ENCODE measurements at regions not wholly inside any gene's neighbourhood (a gene's known extent, or its start where the extent isn't known, plus 50 kb on each side); places are given as distances from the start of the nearest gene placed in this dataset.
"Not testable (repeated sequence)": the region's sequence is repeated elsewhere in the genome, so short reads cannot be mapped to it uniquely, and the experiment has no call there.

- not testable (repeated sequence) for H3K36me3 ChIP-seq (ENCODE audit: control insufficient read depth in 2 of 2, insufficient read depth in 2 of 2, low read length in 2 of 2); H3K4me1 ChIP-seq (ENCODE audit: control insufficient read depth in 2 of 2, insufficient read depth in 2 of 2, low read length in 2 of 2); H3K9me3 ChIP-seq (ENCODE audit: control insufficient read depth in 2 of 2, low read length in 2 of 2); H3K9ac ChIP-seq (ENCODE audit: low read depth in 1 of 2, low read length in 2 of 2); H3K27ac ChIP-seq (ENCODE audit: low read depth in 2 of 2, low read length in 2 of 2); H3K27me3 ChIP-seq (ENCODE audit: control insufficient read depth in 2 of 2, insufficient read depth in 2 of 2, low read length in 2 of 2); H3K4me3 ChIP-seq (ENCODE audit: low read length in 2 of 2)
Measured at GRCh38 chr15:69617144-69617543, 164.5 kb downstream of the RPLP1 start.

- Histone ChIP-seq H3K4me1 (ENCODE audit: control insufficient read depth in 2 of 2, insufficient read depth in 2 of 2, low read length in 2 of 2) (peaks cover 2 to 19% of the 10 kb centered on the region in 2 donors), H3K9ac (ENCODE audit: low read depth in 1 of 2, low read length in 2 of 2) (no peak overlapping the region), H3K4me3 (ENCODE audit: low read length in 2 of 2) (no peak overlapping the region), H3K27ac (ENCODE audit: low read depth in 2 of 2, low read length in 2 of 2) (no peak overlapping the region), H3K9me3 (ENCODE audit: control insufficient read depth in 2 of 2, low read length in 2 of 2) (no peaks in the 10 kb centered on the region), H3K27me3 (ENCODE audit: control insufficient read depth in 2 of 2, insufficient read depth in 2 of 2, low read length in 2 of 2) (no peaks in the 10 kb centered on the region), H3K36me3 (ENCODE audit: control insufficient read depth in 2 of 2, insufficient read depth in 2 of 2, low read length in 2 of 2) (no peaks in the 10 kb centered on the region)
Measured at GRCh38 chr15:69623392-69624154, 171.0 kb downstream of the RPLP1 start.

GRCh38 chr15:69624155-69624520, 171.5 kb downstream of the RPLP1 start:
- Histone ChIP-seq H3K27me3 (ENCODE audit: control insufficient read depth in 2 of 2, insufficient read depth in 2 of 2, low read length in 2 of 2) (no peaks in the 10 kb centered on the region), H3K4me3 (ENCODE audit: low read length in 2 of 2) (no peak overlapping the region), H3K36me3 (ENCODE audit: control insufficient read depth in 2 of 2, insufficient read depth in 2 of 2, low read length in 2 of 2) (no peaks in the 10 kb centered on the region), H3K27ac (ENCODE audit: low read depth in 2 of 2, low read length in 2 of 2) (no peak overlapping the region), H3K9ac (ENCODE audit: low read depth in 1 of 2, low read length in 2 of 2) (no peak overlapping the region), H3K9me3 (ENCODE audit: control insufficient read depth in 2 of 2, low read length in 2 of 2) (no peaks in the 10 kb centered on the region), H3K4me1 (ENCODE audit: control insufficient read depth in 2 of 2, insufficient read depth in 2 of 2, low read length in 2 of 2) (peaks cover 2 to 22% of the 10 kb centered on the region in 2 donors)

DNA sequence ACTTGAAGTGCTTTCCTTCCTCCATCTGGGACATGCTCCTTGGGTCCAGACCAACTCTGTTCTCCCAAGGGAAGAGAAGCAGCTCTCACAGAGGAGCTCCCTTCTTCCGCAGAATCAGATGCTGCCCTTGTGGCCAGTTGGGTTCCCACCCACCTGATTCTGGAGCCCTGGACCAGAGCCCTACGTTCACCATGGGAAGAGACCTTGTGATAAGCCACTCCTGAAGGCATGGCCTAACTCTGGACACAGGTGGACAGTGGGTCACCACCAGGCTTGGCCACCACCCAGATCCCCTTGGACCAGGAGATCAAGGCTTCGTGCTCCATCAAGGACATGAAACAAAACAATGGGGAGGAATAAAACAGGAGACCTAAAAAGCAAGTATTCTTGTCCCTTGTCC, 172.2 kb downstream of the RPLP1 start:
- Histone ChIP-seq H3K36me3 (ENCODE audit: control insufficient read depth in 2 of 2, insufficient read depth in 2 of 2, low read length in 2 of 2) (no peaks in the 10 kb centered on the region), H3K27ac (ENCODE audit: low read depth in 2 of 2, low read length in 2 of 2) (no peak overlapping the region), H3K9ac (ENCODE audit: low read depth in 1 of 2, low read length in 2 of 2) (no peak overlapping the region), H3K4me3 (ENCODE audit: low read length in 2 of 2) (no peak overlapping the region), H3K4me1 (ENCODE audit: control insufficient read depth in 2 of 2, insufficient read depth in 2 of 2, low read length in 2 of 2) (peaks cover 2 to 22% of the 10 kb centered on the region in 2 donors), H3K9me3 (ENCODE audit: control insufficient read depth in 2 of 2, low read length in 2 of 2) (no peaks in the 10 kb centered on the region), H3K27me3 (ENCODE audit: control insufficient read depth in 2 of 2, insufficient read depth in 2 of 2, low read length in 2 of 2) (no peaks in the 10 kb centered on the region)

GRCh38 chr15:69625328-69625727, 172.7 kb downstream of the RPLP1 start:
- no peaks in the 10 kb centered on the region for H3K36me3 ChIP-seq (ENCODE audit: control insufficient read depth in 2 of 2, insufficient read depth in 2 of 2, low read length in 2 of 2)
- H3K4me1 ChIP-seq (ENCODE audit: control insufficient read depth in 2 of 2, insufficient read depth in 2 of 2, low read length in 2 of 2), result peaks cover 2 to 22% of the 10 kb centered on the region in 2 donors
- no peak overlapping the region for H3K27ac ChIP-seq (ENCODE audit: low read depth in 2 of 2, low read length in 2 of 2)
- no peaks in the 10 kb centered on the region for H3K9me3 ChIP-seq (ENCODE audit: control insufficient read depth in 2 of 2, low read length in 2 of 2)
- H3K27me3 ChIP-seq (ENCODE audit: control insufficient read depth in 2 of 2, insufficient read depth in 2 of 2, low read length in 2 of 2), result no peaks in the 10 kb centered on the region
- no peak overlapping the region for H3K9ac ChIP-seq (ENCODE audit: low read depth in 1 of 2, low read length in 2 of 2)
- H3K4me3 ChIP-seq (ENCODE audit: low read length in 2 of 2), result no peak overlapping the region

DNA sequence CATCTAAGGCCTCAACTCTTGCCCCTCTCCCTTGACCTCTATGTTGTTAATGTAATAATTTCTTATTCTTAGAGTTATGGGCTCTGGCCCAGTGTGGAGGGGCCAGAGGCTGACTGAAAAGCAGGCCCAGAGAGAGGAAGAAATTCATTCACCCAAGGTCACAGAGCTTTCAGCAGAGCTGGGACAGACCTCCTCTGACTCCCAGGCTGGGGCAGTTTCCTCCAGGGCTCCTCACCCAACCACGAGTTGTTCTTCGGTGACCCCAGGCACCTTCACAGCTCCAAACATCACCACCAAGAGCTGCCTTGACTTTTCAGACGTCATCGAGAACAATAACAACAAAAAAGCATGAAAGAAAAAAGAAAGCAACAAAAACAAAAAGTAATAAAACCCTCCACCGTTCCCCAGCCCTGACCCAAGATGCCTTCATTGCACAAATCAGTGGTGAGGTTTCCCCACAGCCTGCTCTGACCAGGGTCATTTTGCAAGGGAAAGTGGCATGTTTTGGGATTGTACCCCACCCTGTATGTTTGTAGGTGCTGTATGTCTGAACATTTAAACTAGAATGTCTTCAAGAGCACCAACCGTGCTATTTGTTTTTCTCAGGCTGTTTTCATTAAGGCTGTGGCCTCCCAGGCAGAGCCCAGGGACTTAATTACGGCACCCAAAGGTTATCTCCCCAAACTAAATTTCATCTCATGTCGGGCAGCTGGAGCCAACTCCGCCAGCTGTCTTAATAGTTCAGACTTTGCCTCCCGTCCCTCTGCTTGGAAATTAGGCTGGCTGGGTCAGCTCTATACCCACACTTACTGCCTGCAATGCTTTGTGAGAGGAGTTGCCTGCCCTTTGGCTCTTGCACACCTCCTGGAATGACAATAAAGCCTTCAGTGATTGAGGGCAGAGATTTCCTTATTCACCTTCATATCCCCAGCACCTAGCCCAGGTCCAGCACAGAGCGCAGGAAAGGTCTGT, 173.8 kb downstream of the RPLP1 start:
- H3K27me3 ChIP-seq (ENCODE audit: control insufficient read depth in 2 of 2, insufficient read depth in 2 of 2, low read length in 2 of 2), result no peaks in the 10 kb centered on the region
- no peaks in the 10 kb centered on the region for H3K36me3 ChIP-seq (ENCODE audit: control insufficient read depth in 2 of 2, insufficient read depth in 2 of 2, low read length in 2 of 2)
- no peaks in the 10 kb centered on the region for H3K9me3 ChIP-seq (ENCODE audit: control insufficient read depth in 2 of 2, low read length in 2 of 2)
- H3K4me1 ChIP-seq (ENCODE audit: control insufficient read depth in 2 of 2, insufficient read depth in 2 of 2, low read length in 2 of 2), result peaks cover 2 to 22% of the 10 kb centered on the region in 2 donors
- no peak overlapping the region for H3K9ac ChIP-seq (ENCODE audit: low read depth in 1 of 2, low read length in 2 of 2)
- no peak overlapping the region for H3K27ac ChIP-seq (ENCODE audit: low read depth in 2 of 2, low read length in 2 of 2)
- no peak overlapping the region for H3K4me3 ChIP-seq (ENCODE audit: low read length in 2 of 2)

- Histone ChIP-seq H3K9ac (ENCODE audit: low read depth in 1 of 2, low read length in 2 of 2) (no peak overlapping the region), H3K27me3 (ENCODE audit: control insufficient read depth in 2 of 2, insufficient read depth in 2 of 2, low read length in 2 of 2) (peaks cover 0 to 2% of the 10 kb centered on the region in 2 donors), H3K9me3 (ENCODE audit: control insufficient read depth in 2 of 2, low read length in 2 of 2) (no peaks in the 10 kb centered on the region)
Measured at GRCh38 chr15:69627548-69628158, 175.0 kb downstream of the RPLP1 start.

GRCh38 chr15:69628256-69629093, 175.9 kb downstream of the RPLP1 start:
- no peaks in the 10 kb centered on the region for H3K9me3 ChIP-seq (ENCODE audit: control insufficient read depth in 2 of 2, low read length in 2 of 2)
- no peak overlapping the region for H3K9ac ChIP-seq (ENCODE audit: low read depth in 1 of 2, low read length in 2 of 2)
- H3K4me3 ChIP-seq (ENCODE audit: low read length in 2 of 2), result no peak overlapping the region
- peaks cover 0 to 3% of the 10 kb centered on the region in 2 donors for H3K27me3 ChIP-seq (ENCODE audit: control insufficient read depth in 2 of 2, insufficient read depth in 2 of 2, low read length in 2 of 2)
- no peak overlapping the region for H3K27ac ChIP-seq (ENCODE audit: low read depth in 2 of 2, low read length in 2 of 2)
- H3K36me3 ChIP-seq (ENCODE audit: control insufficient read depth in 2 of 2, insufficient read depth in 2 of 2, low read length in 2 of 2), result no peaks in the 10 kb centered on the region
- peaks cover 2 to 22% of the 10 kb centered on the region in 2 donors for H3K4me1 ChIP-seq (ENCODE audit: control insufficient read depth in 2 of 2, insufficient read depth in 2 of 2, low read length in 2 of 2)

More at GRCh38 chr15:69627548-69628158, 175.0 kb downstream of the RPLP1 start:
- Histone ChIP-seq H3K4me1 (ENCODE audit: control insufficient read depth in 2 of 2, insufficient read depth in 2 of 2, low read length in 2 of 2) (peaks cover 2 to 22% of the 10 kb centered on the region in 2 donors), H3K4me3 (ENCODE audit: low read length in 2 of 2) (no peak overlapping the region), H3K36me3 (ENCODE audit: control insufficient read depth in 2 of 2, insufficient read depth in 2 of 2, low read length in 2 of 2) (no peaks in the 10 kb centered on the region), H3K27ac (ENCODE audit: low read depth in 2 of 2, low read length in 2 of 2) (no peak overlapping the region)

GRCh38 chr15:69629631-69630161, 177.1 kb downstream of the RPLP1 start:
- H3K36me3 ChIP-seq (ENCODE audit: control insufficient read depth in 2 of 2, insufficient read depth in 2 of 2, low read length in 2 of 2), result no peaks in the 10 kb centered on the region
- no peak overlapping the region for H3K27ac ChIP-seq (ENCODE audit: low read depth in 2 of 2, low read length in 2 of 2)
- no peak overlapping the region for H3K9ac ChIP-seq (ENCODE audit: low read depth in 1 of 2, low read length in 2 of 2)
- peaks cover 0 to 3% of the 10 kb centered on the region in 2 donors for H3K27me3 ChIP-seq (ENCODE audit: control insufficient read depth in 2 of 2, insufficient read depth in 2 of 2, low read length in 2 of 2)
- H3K4me3 ChIP-seq (ENCODE audit: low read length in 2 of 2), result no peak overlapping the region
- peaks cover 2 to 22% of the 10 kb centered on the region in 2 donors for H3K4me1 ChIP-seq (ENCODE audit: control insufficient read depth in 2 of 2, insufficient read depth in 2 of 2, low read length in 2 of 2)
- no peaks in the 10 kb centered on the region for H3K9me3 ChIP-seq (ENCODE audit: control insufficient read depth in 2 of 2, low read length in 2 of 2)

All from mucosa of rectum (tissue), 2 donors.